ENCODE measurements at regions not wholly inside any gene's neighbourhood (a gene's known extent, or its start where the extent isn't known, plus 50 kb on each side); places are given as distances from the start of the nearest gene placed in this dataset.

DNA sequence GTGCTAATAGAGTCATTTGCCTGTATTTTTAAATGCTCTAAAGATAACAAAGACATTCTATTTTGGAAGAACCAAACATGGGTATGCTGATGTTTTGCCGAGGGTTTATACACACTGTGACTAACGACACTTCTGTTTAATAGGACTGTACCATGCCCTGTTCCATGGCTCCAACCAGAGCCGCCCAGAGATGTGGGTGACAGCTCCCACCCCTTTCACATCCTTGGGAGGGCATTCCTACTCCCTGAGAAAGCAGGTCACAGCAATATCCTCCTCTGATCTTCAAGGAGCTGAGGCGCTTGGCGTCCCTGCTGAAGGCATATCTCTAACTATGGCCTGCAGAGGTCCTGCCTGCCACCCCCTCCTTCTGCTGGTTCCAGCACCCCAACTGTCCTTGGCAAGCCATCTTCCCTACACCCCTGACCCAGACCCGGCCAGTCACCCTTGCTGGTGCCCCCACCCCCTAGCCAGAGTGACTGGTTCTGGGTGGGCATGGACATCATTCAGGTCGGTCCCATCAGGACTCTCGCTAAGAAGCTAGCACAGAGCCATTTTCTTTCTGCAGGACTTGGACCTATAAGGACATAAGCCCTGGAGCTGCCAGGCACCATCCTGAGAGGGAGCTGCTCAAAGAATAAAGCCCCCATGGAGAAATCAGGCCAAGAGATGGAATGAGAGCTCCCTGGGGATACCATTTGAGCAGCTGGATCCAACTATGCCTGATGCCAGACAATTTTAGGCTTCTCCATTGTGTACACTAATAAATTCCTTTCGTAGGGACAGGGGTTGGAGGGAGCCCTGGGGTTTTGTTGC, 381.3 kb downstream of the CTTN start:
- TF ChIP-seq, protein P1, sequence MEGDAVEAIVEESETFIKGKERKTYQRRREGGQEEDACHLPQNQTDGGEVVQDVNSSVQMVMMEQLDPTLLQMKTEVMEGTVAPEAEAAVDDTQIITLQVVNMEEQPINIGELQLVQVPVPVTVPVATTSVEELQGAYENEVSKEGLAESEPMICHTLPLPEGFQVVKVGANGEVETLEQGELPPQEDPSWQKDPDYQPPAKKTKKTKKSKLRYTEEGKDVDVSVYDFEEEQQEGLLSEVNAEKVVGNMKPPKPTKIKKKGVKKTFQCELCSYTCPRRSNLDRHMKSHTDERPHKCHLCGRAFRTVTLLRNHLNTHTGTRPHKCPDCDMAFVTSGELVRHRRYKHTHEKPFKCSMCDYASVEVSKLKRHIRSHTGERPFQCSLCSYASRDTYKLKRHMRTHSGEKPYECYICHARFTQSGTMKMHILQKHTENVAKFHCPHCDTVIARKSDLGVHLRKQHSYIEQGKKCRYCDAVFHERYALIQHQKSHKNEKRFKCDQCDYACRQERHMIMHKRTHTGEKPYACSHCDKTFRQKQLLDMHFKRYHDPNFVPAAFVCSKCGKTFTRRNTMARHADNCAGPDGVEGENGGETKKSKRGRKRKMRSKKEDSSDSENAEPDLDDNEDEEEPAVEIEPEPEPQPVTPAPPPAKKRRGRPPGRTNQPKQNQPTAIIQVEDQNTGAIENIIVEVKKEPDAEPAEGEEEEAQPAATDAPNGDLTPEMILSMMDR (conservative IDR thresholded peaks at IDR 0.05 in 1 of 2, IDR thresholded peaks at IDR 0.05 in 1 of 2; ENCODE audit: low read depth in 1 of 2, low read length in 2 of 2) = no peak
- TF ChIP-seq EZH2 (IDR thresholded peaks at IDR 0.05; ENCODE audit: low read length, missing control alignments) = no peak
